ENCODE measurements at regions not wholly inside any gene's neighbourhood (a gene's known extent, or its start where the extent isn't known, plus 50 kb on each side); places are given as distances from the start of the nearest gene placed in this dataset.
"Not testable (repeated sequence)": the region's sequence is repeated elsewhere in the genome, so short reads cannot be mapped to it uniquely, and the experiment has no call there.

GRCh38 chr2:129565551-129566109 is 413.8 kb upstream of the RAB6C start:
- Histone ChIP-seq H3K27me3 (ENCODE audit: low read length) (no peaks in the 10 kb centered on the region), H4K20me1 (ENCODE audit: low read depth, low read length) (no peaks in the 10 kb centered on the region), H3K9me2 (replicated peaks; ENCODE audit: insufficient read depth, low read length) (no peaks in the 10 kb centered on the region), H2AFZ (ENCODE audit: low read depth, low read length, severe bottlenecking) (no peak overlapping the region), H3F3A (ENCODE audit: insufficient read depth) (no peaks in the 10 kb centered on the region), H3K4me3 (ENCODE audit: insufficient read depth, low read length, poor library complexity, severe bottlenecking) (no peak overlapping the region), H3K27ac (ENCODE audit: low read depth, low read length) (no peak overlapping the region), H3K9ac (ENCODE audit: low read length) (no peak overlapping the region), H3K4me2 (ENCODE audit: low read depth, low read length, poor library complexity, severe bottlenecking) (no peak overlapping the region), H3K36me3 (ENCODE audit: low read length) (no peaks in the 10 kb centered on the region), H3K79me2 (ENCODE audit: insufficient read depth, low read length) (no peaks in the 10 kb centered on the region), H3K9me3 (ENCODE audit: insufficient read depth, low read length) (no peaks in the 10 kb centered on the region; the same call in 1 of the 2 replicates)
- TF ChIP-seq CTCF (IDR thresholded peaks at IDR 0.05; ENCODE audit: insufficient read depth, low read length, poor library complexity, severe bottlenecking) (no peak), EZH2phosphoT487 (conservative IDR thresholded peaks at IDR 0.05; ENCODE audit: low read length) (no peak)

GRCh38 chr2:129570812-129571211 is 408.7 kb upstream of the RAB6C start:
- H3K9me3 ChIP-seq (ENCODE audit: insufficient read depth, low read length); H3K27ac ChIP-seq (ENCODE audit: low read depth, low read length); H4K20me1 ChIP-seq (ENCODE audit: low read depth, low read length); H3K79me2 ChIP-seq (ENCODE audit: insufficient read depth, low read length); H3K4me3 ChIP-seq (ENCODE audit: insufficient read depth, low read length, poor library complexity, severe bottlenecking); H3F3A ChIP-seq (ENCODE audit: insufficient read depth); H3K27me3 ChIP-seq (ENCODE audit: low read length); H2AFZ ChIP-seq (ENCODE audit: low read depth, low read length, severe bottlenecking); H3K36me3 ChIP-seq (ENCODE audit: low read length); H3K9me2 ChIP-seq (replicated peaks; ENCODE audit: insufficient read depth, low read length); H3K9ac ChIP-seq (ENCODE audit: low read length); H3K4me2 ChIP-seq (ENCODE audit: low read depth, low read length, poor library complexity, severe bottlenecking): not testable (repeated sequence)

GRCh38 chr2:129575431-129575830 is 404.0 kb upstream of the RAB6C start:
- TF ChIP-seq CTCF (IDR thresholded peaks at IDR 0.05; ENCODE audit: insufficient read depth, low read length, poor library complexity, severe bottlenecking) = no peak
- no peak for TF ChIP-seq EZH2phosphoT487 (conservative IDR thresholded peaks at IDR 0.05; ENCODE audit: low read length)

GRCh38 chr2:129575880-129576279 is 403.6 kb upstream of the RAB6C start:
- Histone ChIP-seq H3K4me2 (ENCODE audit: low read depth, low read length, poor library complexity, severe bottlenecking) (no peak overlapping the region), H3K79me2 (ENCODE audit: insufficient read depth, low read length) (no peaks in the 10 kb centered on the region), H3K36me3 (ENCODE audit: low read length) (no peaks in the 10 kb centered on the region), H2AFZ (ENCODE audit: low read depth, low read length, severe bottlenecking) (no peak overlapping the region), H3K9ac (ENCODE audit: low read length) (no peak overlapping the region), H3K4me3 (ENCODE audit: insufficient read depth, low read length, poor library complexity, severe bottlenecking) (no peak overlapping the region), H3K27me3 (ENCODE audit: low read length) (no peaks in the 10 kb centered on the region), H3K9me2 (replicated peaks; ENCODE audit: insufficient read depth, low read length) (no peaks in the 10 kb centered on the region), H3F3A (ENCODE audit: insufficient read depth) (no peaks in the 10 kb centered on the region), H3K9me3 (ENCODE audit: insufficient read depth, low read length) (no peaks in the 10 kb centered on the region), H4K20me1 (ENCODE audit: low read depth, low read length) (no peaks in the 10 kb centered on the region), H3K27ac (ENCODE audit: low read depth, low read length) (no peak overlapping the region)
- TF ChIP-seq CTCF (IDR thresholded peaks at IDR 0.05; ENCODE audit: insufficient read depth, low read length, poor library complexity, severe bottlenecking) (no peak), EZH2phosphoT487 (conservative IDR thresholded peaks at IDR 0.05; ENCODE audit: low read length) (no peak)

More at GRCh38 chr2:129575431-129575830, 404.0 kb upstream of the RAB6C start:
- H3K4me3 ChIP-seq (ENCODE audit: insufficient read depth, low read length, poor library complexity, severe bottlenecking) = no peak overlapping the region
- no peak overlapping the region for H3K4me2 ChIP-seq (ENCODE audit: low read depth, low read length, poor library complexity, severe bottlenecking)
- H2AFZ ChIP-seq (ENCODE audit: low read depth, low read length, severe bottlenecking) = no peak overlapping the region
- H3K27me3 ChIP-seq (ENCODE audit: low read length) = no peaks in the 10 kb centered on the region
- H3K9ac ChIP-seq (ENCODE audit: low read length) = no peak overlapping the region
- H3K79me2 ChIP-seq (ENCODE audit: insufficient read depth, low read length) = no peaks in the 10 kb centered on the region
- no peaks in the 10 kb centered on the region for H3F3A ChIP-seq (ENCODE audit: insufficient read depth)
- H4K20me1 ChIP-seq (ENCODE audit: low read depth, low read length) = no peaks in the 10 kb centered on the region
- H3K27ac ChIP-seq (ENCODE audit: low read depth, low read length) = no peak overlapping the region
- no peaks in the 10 kb centered on the region for H3K36me3 ChIP-seq (ENCODE audit: low read length)
- H3K9me2 ChIP-seq (replicated peaks; ENCODE audit: insufficient read depth, low read length) = no peaks in the 10 kb centered on the region
- no peaks in the 10 kb centered on the region for H3K9me3 ChIP-seq (ENCODE audit: insufficient read depth, low read length)
